Dendritic cell treated with granulocyte-macrophage colony-stimulating factor and Interleukin-4, amounts not matched to agents 40 ng/mL and 50 ng/mL, for 4 days (primary cell): ENCODE measurements at regions not wholly inside any gene's neighbourhood (a gene's known extent, or its start where the extent isn't known, plus 50 kb on each side); places are given as distances from the start of the nearest gene placed in this dataset.

Experiments used
- H3K27ac Mint-ChIP-seq: one replicate; pipeline ENCODE4 v1.8.0; 2022; ENCODE audit warnings: mild to moderate bottlenecking, mixed read lengths
- H3K27me3 Mint-ChIP-seq: one replicate; pipeline ENCODE4 v1.8.0; 2022; ENCODE audit warnings: mild to moderate bottlenecking, mixed read lengths
- H3K36me3 Mint-ChIP-seq: one replicate; pipeline ENCODE4 v1.8.0; 2022; ENCODE audit warnings: low read depth, mixed read lengths
- H3K4me1 Mint-ChIP-seq: one replicate; pipeline ENCODE4 v1.8.0; 2022; ENCODE audit warnings: low read depth, mixed read lengths
- H3K4me3 Mint-ChIP-seq: one replicate; pipeline ENCODE4 v1.8.0; 2022; ENCODE audit warnings: mild to moderate bottlenecking, moderate library complexity, mixed read lengths
- H3K9me3 Mint-ChIP-seq: one replicate; pipeline ENCODE4 v1.8.0; 2022; ENCODE audit warnings: mixed read lengths
- intact Hi-C: fragments of 100-400 bp; cut with micrococcal nuclease; formaldehyde crosslinking; loops from one replicate; pipeline ENCODE4 v1.15.0; 2022

DNA sequence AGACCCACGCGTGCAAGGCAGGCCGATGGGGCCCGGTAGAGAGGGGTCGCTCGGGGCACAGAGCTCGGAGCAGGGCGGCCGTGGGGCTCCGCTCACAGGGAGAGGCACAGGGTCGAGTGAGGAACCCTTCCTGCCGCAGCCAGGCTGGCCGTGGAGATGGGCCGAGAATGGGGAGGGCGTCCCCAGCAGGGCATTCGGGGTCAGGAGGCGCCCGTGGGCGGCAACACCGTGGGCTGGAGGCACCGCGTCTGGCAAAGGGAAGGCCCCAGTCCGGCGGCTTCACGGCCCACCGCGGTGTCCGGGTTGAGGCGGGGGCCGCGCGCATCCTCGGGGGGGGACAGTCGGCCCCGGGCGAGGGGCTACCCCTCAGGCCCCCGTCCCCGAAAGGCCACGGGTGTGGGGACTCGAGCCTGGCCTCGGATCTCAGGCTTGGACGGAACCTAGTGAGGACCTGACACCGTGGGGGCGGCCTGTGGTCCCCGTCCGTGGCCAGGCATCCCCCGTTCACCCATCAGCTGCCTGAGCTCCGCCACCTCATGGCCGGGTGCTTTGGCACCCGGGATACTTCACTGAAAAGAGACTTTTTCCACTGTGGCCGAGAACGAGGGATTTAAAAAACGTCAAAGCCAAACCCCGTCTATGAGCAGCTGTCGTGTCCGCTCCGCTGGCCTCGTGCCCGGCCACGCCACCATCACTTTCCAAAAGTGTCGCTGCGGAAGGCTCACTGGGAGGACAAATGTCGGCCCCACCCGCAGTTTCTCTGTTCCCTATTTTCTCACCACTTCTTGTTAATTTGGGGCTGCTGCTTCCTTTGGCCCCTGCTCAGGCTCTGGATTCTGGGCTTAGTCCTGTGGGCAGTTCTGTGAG is 73.6 kb downstream of the METRNL start:
- H3K4me1 Mint-ChIP-seq: peaks cover 86% of the 10 kb centered on the region
- H3K9me3 Mint-ChIP-seq: no peaks in the 10 kb centered on the region
- H3K36me3 Mint-ChIP-seq: no peaks in the 10 kb centered on the region
- intact Hi-C loops: loop anchor here (2.0 kb wide), 2 partner anchors 40 to 52 kb away; no protein-coding TSS in a partner anchor
- peak overlapping the region; percentile 95 for H3K27ac Mint-ChIP-seq
- H3K27me3 Mint-ChIP-seq: peaks cover 3% of the 10 kb centered on the region
- H3K4me3 Mint-ChIP-seq: peak overlapping the region; percentile 21

DNA sequence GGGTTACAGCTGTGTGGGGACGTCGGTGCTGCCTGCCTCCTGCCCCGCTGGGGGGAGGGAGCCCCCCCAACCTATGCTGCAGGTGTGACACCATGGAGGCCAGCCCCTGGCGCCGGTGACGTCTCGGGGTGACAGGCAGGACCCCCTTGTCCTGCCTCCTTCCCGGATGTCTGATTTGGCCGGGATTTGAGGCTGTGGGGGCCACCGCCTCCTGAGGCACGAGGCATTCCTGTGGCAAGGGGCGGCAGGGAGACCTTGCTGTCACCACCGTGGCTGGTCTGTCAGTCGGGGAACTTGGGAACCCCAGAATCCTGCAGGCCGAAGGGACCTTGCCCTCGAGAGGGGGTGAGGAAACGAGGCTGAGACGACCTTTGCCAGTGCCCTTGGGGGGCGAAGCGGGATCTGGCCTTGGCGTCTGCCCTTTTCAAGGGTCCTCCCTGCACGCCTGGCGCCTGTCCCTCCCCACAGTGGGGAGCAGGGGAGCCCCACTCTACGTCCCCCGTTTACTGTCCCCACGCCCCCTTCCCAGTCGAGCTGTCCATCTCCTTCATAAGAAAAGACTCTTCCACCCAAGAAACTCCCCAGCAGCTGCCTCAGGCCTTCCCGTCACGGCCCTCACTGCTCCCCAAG is 74.4 kb downstream of the METRNL start:
- Mint-ChIP-seq H3K27me3 (peaks cover 3% of the 10 kb centered on the region), H3K36me3 (no peaks in the 10 kb centered on the region), H3K9me3 (no peaks in the 10 kb centered on the region), H3K27ac (peak overlapping the region; percentile 95), H3K4me3 (peak overlapping the region; percentile 24), H3K4me1 (peaks cover 78% of the 10 kb centered on the region)
- intact Hi-C loops: loop anchor here (2.0 kb wide), 2 partner anchors 39 to 53 kb away; no protein-coding TSS in a partner anchor

DNA sequence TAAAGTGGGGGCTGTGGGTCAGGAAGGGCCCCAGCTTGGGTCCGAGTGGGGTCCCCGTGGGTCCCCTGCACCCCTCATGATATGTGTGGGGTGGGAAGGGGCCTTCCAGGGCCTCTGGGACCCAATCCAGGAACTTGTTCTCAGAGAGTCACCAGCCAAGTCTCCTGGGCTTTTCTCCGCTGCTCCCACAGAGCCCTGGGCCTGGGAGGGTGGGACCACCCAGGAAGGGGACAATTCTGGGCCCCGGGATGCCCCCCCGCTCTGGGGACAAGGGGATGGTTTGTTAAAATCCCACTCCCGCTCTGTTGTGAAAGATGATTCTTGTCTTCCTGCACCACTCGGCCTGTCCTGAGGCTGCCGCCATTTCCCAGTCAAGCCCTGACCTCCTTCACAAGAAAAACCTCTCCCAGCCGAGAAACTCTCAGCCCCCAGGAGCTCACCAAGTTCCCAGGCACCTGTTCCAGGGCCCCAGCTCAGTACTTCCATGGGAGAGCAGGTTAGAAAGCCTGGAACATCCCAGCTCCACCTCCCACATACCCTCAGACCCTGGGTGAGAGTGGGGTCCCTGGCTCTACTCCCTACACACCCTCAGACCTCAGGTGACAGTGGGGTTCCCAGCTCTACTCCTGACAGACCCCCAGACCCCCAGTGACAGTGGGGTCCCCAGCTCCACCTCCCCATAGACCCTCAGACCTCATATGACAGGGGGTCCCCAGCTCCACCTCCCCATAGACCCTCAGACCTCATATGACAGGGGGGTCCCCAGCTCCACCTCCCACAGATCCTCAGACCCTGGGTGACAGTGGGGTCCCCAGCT is 75.1 kb downstream of the METRNL start:
- intact Hi-C loops: loop anchor here (1.0 kb wide), 1 partner anchor 29 kb away; no protein-coding TSS in a partner anchor
- Mint-ChIP-seq H3K27ac (peak overlapping the region; percentile 95), H3K9me3 (no peaks in the 10 kb centered on the region), H3K36me3 (no peaks in the 10 kb centered on the region), H3K4me3 (peak overlapping the region; percentile 24), H3K4me1 (peaks cover 75% of the 10 kb centered on the region), H3K27me3 (peaks cover 3% of the 10 kb centered on the region)

DNA sequence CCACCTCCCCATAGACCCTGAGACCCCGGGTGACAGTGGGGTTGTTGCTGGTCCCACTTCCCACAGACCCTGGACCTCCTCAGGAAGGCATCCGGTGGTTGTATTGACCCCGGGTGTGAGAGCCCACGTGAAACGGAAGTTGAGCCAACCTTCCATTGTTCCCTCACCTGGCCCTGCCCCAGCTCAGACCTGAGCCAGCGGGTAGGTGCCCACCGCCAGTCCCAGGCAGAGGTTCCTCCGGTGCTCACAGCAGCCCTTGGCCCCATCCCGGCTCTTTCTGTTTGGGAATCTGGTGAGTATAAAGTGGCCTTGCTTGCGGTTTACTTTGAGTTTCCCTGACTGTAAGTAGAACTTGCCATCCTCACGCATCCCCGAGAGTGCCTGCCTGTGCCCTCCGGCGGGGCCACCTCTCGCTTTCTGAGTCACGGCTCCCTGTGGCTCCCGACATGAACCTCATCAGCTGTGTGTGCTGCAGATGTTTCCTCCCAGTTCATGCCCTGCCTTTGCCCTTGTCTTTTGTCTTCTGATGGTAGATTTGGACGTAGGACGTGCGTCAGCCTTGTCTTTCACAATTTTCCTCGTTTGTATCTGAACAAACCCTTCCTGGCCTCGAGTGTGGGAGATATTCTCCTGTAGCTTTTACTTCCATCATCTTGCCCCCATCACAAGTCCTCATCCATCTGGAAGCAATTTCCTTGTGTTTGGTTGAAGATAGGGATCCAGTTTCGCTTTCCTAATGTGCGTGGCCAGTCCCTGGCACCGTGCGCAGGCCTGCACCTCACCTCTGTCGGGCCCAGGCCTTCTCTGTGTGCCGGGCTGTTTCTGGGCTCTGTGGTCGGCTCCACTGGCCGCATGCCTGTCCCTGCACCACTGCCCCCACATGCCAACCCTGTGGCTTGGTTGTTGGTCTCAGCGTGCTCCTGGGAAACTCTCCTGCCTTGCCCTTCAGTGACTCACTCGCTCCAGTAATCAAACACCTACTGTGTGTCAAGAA is 76.0 kb downstream of the METRNL start:
- H3K4me3 Mint-ChIP-seq: peak overlapping the region; percentile 24
- peak overlapping the region; percentile 95 for H3K27ac Mint-ChIP-seq
- intact Hi-C loops: loop anchor here (1.0 kb wide), 1 partner anchor 30 kb away; no protein-coding TSS in a partner anchor
- H3K27me3 Mint-ChIP-seq: peaks cover 8% of the 10 kb centered on the region
- no peaks in the 10 kb centered on the region for H3K36me3 Mint-ChIP-seq
- no peaks in the 10 kb centered on the region for H3K9me3 Mint-ChIP-seq
- H3K4me1 Mint-ChIP-seq: peaks cover 73% of the 10 kb centered on the region

DNA sequence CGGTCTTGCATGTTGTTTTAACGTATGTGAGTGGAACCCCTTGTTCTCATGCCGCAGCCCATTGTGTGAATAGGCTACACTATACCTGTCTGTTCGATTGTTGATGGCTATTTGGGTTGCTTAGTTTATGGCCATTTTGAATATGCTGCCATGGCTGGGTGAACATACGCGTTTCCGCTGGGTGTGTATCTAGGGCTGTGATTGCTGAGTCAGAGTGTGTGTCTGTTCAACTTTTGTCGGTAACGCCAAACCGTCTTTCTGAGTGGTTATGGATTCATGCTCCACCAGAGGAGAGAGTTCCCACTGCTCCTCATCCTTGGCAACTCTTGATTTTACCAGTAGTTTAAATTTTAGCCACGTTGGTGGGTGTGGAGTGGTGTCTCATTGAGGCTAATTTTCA is 77.0 kb downstream of the METRNL start:
- intact Hi-C loops: no loop called here
- Mint-ChIP-seq H3K36me3 (no peaks in the 10 kb centered on the region), H3K27me3 (peaks cover 13% of the 10 kb centered on the region)

DNA sequence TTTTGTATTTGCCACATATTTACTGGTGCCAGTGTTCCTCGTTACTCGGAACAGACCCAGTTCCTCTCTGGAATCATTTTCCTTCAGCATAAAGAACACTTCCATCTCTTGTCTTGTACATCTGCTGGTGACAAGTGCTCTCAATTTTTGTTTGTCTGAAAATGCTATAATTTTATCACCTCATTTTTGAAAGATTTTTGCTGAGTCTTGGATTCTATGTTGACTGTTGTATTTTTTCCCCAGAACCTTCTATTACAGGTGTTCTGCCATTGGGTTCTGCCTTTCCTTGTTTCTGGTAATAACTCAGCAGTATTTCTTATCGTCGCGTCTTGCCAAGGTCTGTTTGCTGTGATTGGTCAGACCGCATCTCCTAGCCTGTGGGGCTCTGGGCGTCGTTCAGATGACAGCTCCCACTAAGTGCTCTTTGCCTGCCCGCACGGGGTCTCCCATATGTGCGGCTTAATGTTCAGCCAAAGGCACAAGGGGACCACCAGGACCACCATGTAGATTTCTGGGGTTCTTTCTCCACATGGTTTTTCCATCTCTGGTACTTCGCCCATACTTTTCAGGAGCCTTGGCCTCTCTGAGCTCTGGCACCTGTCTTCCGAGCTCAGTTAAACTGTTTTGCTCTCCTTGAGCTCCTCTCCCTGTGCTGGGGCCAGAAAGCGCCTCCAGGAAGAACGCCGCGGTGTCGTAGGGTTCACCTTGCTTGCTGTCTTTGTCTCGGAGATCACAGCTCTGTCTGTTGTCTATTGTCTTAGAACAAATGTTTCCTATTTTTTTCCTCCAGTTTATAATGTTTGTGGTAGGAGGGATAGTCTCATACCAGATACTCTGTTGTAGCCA is 80.0 kb downstream of the METRNL start:
- Mint-ChIP-seq H3K27ac (peak overlapping the region; percentile 43), H3K36me3 (no peaks in the 10 kb centered on the region), H3K4me1 (peaks cover 45% of the 10 kb centered on the region), H3K4me3 (no peak overlapping the region), H3K27me3 (peaks cover 23% of the 10 kb centered on the region), H3K9me3 (no peaks in the 10 kb centered on the region)
- intact Hi-C loops: no loop called here

More for the DNA sequence above, 77.0 kb downstream of the METRNL start:
- H3K27ac Mint-ChIP-seq: peak overlapping the region; percentile 95
- H3K4me3 Mint-ChIP-seq: no peak overlapping the region
- no peaks in the 10 kb centered on the region for H3K9me3 Mint-ChIP-seq
- H3K4me1 Mint-ChIP-seq: peaks cover 70% of the 10 kb centered on the region

DNA sequence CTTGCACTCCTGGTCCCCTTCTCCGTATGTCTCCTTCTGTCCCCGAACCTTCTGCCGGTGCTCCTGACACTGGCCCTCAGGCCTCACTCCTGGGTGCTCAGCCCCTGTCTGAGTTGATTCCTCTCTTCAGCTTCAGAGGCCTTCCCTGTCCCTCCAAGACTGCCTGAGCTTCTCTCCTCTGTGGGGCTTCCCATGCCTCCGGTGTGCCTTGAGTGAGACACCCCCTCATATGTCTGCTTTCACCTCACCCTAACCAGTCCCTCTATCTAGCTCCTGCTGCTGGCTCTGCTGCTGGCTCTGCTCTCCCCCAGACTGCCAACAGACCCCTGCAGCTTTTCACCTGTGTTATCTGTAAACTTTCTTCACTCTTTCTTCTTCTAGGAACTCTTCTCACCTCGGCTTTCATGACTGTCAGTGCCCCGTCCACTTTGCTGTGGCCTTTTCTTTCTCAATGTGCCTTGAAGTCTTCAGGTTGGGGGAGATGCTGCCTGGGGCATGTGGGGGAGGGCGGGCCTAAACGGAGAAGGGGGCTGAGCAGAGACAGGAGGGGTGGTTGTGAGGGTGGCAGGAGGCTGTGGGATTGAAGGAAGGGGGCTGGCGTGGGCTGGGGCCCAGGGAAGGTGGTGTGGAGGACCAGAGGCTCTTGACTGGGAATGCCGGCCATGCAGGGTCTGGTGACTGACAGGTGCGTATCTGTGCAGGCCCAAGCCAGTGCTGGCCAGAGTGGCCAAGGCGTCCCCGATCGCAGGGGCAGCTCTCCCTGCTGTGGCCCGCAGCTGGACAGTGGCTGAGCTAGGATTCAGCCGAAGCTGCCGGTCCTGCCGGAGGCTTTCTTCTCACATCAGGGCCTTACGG is 81.3 kb downstream of the METRNL start:
- Mint-ChIP-seq H3K27ac (peak overlapping the region; percentile 43), H3K36me3 (no peaks in the 10 kb centered on the region), H3K27me3 (peaks cover 24% of the 10 kb centered on the region), H3K4me3 (no peak overlapping the region), H3K9me3 (no peaks in the 10 kb centered on the region), H3K4me1 (peaks cover 32% of the 10 kb centered on the region)
- intact Hi-C loops: no loop called here

DNA sequence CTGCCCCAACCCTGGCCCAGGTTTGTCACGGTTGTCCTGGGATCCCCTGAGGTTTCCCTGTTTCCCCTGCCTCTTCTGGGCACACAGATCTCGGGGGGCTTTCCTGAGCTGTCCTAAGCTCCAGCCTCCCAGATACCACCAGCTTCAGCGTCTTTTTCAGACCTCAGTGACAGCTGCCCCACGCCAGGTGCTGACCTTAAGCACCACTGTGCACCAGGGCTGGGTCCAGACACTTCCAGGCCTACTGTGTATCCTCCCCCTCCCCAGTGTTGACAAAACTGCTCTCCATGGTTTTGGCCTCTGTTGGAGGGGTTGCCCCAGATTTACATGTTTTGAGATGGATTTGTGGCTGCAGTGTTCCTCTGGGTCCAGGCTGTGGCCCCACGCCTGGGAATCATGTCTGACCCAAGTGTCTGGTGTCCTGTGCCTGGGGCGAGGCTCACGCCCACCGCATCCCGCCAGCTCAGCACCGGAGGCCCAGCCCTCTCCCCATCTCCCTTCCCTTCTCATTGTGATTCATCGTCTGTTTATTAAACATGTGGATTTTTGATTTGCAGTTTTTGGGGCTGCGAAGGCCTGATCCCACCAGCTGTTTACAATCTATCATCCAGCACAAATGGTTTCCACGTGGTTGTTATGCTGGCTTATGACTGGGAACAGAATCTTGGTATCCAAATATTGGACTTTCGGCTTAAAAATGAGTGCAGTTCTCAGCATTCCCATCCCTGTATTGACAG is 82.1 kb downstream of the METRNL start:
- Mint-ChIP-seq H3K27ac (peak overlapping the region; percentile 43), H3K4me1 (peaks cover 24% of the 10 kb centered on the region), H3K4me3 (no peak overlapping the region), H3K27me3 (peaks cover 24% of the 10 kb centered on the region), H3K36me3 (no peaks in the 10 kb centered on the region), H3K9me3 (no peaks in the 10 kb centered on the region)
- intact Hi-C loops: no loop called here

DNA sequence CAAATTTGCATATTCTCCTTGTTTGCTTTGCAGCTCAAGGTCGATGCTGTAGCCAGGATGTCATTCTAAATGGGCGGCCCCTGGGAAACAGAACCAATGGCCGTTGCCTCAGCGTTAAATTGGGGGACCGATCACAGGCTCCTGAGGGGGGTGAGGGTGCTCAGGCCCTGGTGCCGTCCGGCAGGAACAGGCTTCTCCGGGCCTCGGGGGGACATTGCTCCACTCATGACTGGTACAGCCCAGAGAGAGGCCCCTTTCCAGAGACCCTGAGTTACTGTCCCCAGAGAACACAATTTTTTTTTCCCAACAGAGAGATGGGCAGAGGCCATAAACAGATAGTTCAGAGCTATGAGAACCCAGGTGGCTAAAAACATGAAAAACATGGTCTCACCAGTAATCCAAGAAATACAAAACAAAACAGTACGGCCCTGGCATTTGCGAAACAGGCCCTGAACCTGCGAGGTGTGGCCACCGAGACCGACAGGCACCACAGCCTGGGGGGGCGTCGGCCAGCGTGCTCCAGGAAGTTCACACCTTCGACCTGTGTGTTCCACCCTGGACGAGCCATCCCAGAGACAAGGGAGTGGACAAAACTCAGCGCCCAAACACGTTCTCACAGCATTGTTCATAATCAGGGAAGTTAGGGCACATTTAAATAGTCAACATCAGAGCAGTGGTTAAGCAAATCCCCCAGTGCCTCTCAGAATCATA is 82.8 kb downstream of the METRNL start:
- Mint-ChIP-seq H3K36me3 (no peaks in the 10 kb centered on the region), H3K4me1 (peaks cover 23% of the 10 kb centered on the region), H3K4me3 (no peak overlapping the region), H3K9me3 (peaks cover 5% of the 10 kb centered on the region), H3K27ac (peak overlapping the region; percentile 43), H3K27me3 (peaks cover 24% of the 10 kb centered on the region)
- intact Hi-C loops: no loop called here

DNA sequence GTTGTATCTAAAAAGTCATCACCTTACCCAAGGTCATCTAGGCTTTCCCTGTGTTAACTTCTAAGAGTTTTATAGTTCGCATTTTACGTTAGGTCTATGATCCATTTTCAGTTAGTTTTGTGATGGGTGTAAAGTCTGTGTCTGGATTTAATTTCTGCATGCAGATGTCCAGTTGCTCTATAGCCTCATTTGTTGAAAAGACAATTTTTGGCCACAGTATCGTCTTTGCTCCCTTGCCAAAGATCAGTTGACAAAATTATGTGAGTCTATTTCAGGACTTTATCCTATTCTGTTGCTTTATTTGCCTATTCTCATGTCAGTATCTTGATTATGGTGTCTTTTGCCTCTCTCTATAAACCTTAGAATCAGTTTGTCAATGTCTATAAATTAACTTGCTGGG is 85.1 kb downstream of the METRNL start:
- Mint-ChIP-seq H3K9me3 (peaks cover 8% of the 10 kb centered on the region), H3K36me3 (no peaks in the 10 kb centered on the region), H3K4me3 (no peak overlapping the region), H3K27ac (no peak overlapping the region), H3K4me1 (peaks cover 25% of the 10 kb centered on the region), H3K27me3 (peaks cover 27% of the 10 kb centered on the region)
- intact Hi-C loops: no loop called here
